Posterior cingulate gyrus (tissue), 11 donors: ENCODE measurements at regions not wholly inside any gene's neighbourhood (a gene's known extent, or its start where the extent isn't known, plus 50 kb on each side); places are given as distances from the start of the nearest gene placed in this dataset.

ENCODE experiments used
- DNase-seq, 10 donors: peaks; one replicate each; pipeline versions ENCODE4 v3.0.0 to v3.0.0-alpha.2; 2020 to 2021; ENCODE audit warnings: mixed read lengths in 3 of 10
- intact Hi-C: fragments of 100-400 bp; cut with DNase I; formaldehyde crosslinking; loops from one replicate; pipeline ENCODE4 v1.15.1; 2023

DNA sequence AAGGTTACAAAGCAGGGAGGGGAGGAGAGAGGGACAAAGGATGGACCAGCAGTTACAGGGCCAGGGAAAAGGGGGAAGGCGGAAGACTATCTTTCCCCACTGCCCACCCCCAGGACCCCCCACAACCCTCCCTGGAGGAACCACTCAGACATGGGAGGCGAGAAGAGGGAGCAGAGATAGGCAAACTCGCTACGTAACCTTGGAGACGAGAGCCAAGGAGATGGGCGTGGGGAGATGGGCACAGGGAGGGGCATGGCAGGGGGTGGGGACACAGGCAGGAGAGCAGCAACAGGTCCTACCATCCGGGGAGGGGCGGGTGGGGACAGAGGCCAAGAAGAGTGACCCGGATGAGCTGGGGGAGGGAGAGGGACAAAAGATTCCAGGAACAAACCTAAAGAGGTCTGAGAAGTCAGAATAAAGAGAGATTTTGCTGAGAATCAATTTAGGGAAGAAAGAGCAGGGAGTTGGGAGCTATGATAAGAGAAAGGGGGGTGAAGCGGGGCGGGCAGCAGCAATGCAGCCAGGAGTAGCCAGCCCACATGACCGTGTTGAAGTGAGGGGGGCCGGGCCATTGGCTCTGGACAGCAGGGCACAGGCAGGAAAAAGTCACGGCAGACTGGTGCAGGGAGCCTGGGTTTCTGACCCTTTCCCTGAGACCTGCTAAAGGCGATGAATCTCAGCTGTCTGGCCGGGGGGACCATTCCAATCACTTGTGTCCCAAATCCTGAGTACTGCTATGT lies 128.4 kb downstream of the BUD13 start:
- no peak for DNase-seq
- intact Hi-C loops, result no loop called here

- intact Hi-C loops, result no loop called here
- DNase-seq, result no peak
Measured at GRCh38 chr11:116643521-116643920, 129.3 kb downstream of the BUD13 start.

DNA sequence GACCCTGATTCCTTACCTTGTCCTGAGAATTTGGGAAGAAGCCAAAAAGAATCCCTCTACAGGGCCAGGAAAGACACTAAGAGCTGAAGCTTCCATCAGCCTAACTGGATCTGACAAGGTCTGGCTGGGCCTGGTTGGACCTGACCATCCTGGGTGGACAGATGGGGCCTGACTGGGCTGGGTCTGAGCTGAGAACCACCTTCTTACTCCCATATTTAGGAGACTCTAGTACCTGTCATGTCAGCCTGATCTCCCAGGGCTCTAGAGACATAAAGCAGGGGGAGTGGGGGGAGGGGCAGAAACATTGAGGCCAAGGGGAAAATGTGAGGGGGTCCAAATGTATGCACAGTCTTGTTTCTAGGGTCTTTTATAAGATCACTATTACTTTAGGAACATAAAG lies 129.9 kb downstream of the BUD13 start:
- intact Hi-C loops, result no loop called here
- DNase-seq, result no peak

GRCh38 chr11:116642481-116642880 lies 130.3 kb downstream of the BUD13 start:
- intact Hi-C loops, result no loop called here

GRCh38 chr11:116641561-116642045 lies 131.2 kb downstream of the BUD13 start:
- intact Hi-C loops, result no loop called here
- DNase-seq, result peak in 8 of 10 donors; percentile 20 to 90 (median 60)

More at GRCh38 chr11:116642481-116642880, 130.3 kb downstream of the BUD13 start:
- DNase-seq, result no peak

DNA sequence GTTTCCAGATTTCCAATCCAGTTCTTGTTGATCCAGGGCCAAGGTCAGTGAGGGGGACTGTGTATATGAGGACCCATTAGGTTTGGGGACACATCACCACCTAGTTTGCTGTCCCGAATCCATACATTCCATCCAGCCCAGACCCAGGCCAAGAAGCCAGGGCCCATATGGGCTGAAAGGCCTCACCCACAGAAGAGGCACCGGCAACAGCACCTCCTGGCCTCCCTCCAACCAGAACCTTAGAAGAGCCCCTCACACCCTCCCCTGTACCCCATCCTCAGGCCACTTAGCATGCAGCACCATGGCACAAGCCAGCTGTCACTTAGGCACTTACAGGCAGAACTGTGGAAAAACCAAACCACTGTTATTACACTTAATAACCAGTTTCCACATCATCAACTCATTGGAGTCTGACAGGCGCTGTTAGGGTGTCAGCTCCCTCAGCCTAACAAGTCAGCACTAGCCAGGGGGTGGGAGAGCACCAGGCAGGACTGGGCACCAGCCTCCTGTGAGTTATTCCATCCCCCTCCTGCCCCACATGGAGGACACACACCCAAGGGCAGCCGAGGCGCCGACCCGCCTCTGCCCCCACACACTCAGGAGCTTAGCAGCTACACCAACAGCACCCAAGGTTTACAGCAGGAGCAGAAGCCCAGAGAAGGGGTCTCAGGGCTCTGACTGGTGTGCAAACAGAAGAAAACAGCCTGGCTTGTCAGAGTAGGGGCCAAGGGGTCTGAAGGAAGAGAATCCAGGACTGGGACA lies 132.0 kb downstream of the BUD13 start:
- intact Hi-C loops, result no loop called here
- no peak for DNase-seq

- peak in 1 of 10 donors; percentile 51 for DNase-seq
- intact Hi-C loops, result no loop called here
Measured at GRCh38 chr11:116638463-116638862, 134.3 kb downstream of the BUD13 start.

GRCh38 chr11:116637766-116638165 lies 135.0 kb downstream of the BUD13 start:
- no peak for DNase-seq
- intact Hi-C loops, result no loop called here

DNA sequence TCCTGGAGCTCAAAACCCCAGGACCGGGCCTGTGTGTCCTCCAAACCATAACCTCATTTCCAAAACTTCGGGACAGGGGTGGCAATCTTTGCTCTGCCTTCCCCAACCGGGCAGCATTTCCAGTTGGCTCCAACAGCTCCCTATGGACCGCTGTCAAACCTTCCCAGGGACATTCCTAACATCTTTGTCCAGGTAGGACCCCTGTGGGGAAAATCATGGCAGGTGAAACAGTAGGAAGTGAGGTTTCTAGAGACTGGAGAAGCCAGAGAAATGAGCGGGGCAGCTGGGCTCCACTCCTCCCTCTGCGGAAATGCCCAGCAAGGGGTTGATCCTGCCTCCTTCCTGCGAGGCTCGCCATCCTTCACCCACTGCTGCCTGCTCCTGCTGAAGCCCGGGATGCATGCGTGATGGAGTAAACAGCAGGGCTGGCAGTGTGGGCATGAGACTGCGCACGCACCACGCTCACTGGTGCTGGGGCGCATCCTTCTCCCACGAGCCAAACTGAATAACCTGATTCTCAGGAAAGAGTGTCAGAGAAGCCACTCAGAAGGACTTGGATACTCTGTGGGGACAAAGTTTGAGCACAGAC lies 136.4 kb downstream of the BUD13 start:
- intact Hi-C loops, result no loop called here
- DNase-seq, result peak in 1 of 10 donors; percentile 49

GRCh38 chr11:116631201-116631600 lies 141.6 kb downstream of the BUD13 start:
- no peak for DNase-seq
- intact Hi-C loops, result no loop called here

GRCh38 chr11:116618461-116618860 lies 154.3 kb downstream of the BUD13 start:
- DNase-seq, result no peak
- intact Hi-C loops, result no loop called here

DNA sequence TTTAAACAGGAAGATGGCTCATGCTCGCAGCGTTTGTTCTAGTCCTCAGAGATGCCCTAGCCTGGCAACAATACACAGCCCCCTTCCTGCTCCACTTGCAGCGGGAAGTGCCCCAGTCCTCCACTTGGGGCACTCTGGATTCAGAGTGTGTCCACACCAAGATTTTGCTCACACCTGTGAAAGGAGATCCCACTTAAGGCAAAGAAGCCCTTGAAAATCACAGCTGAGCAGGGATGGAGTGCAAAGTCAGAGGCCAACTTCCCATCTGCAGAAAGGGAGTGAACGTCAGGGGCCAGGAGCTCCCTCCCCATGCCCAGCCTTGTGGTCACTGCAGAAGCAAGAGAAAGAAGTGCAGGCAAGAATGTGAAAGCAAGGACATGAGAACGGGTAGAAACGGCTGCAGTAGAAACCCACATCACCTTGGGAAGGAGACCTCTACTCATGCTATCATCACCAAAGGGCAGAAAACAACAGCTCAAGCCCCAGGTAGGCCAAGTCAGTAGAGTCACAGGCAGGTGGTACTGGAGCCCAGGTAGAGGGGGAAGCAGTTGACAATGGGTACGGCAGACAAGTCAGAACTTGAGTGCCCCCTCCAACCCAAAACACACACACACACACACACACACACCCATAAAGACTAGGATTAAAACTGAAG lies 157.4 kb downstream of the BUD13 start:
- no peak for DNase-seq
- intact Hi-C loops, result no loop called here

GRCh38 chr11:116614306-116615210 lies 158.2 kb downstream of the BUD13 start:
- intact Hi-C loops, result no loop called here
- DNase-seq, result no peak

GRCh38 chr11:116613206-116613875 lies 159.4 kb downstream of the BUD13 start:
- intact Hi-C loops, result no loop called here
- DNase-seq, result no peak

GRCh38 chr11:116611998-116612620 lies 160.7 kb downstream of the BUD13 start:
- intact Hi-C loops, result no loop called here
- DNase-seq, result no peak

GRCh38 chr11:116610190-116610589 lies 162.6 kb downstream of the BUD13 start:
- DNase-seq, result no peak
- intact Hi-C loops, result no loop called here

- DNase-seq, result no peak
- intact Hi-C loops, result no loop called here
Measured at GRCh38 chr11:116607027-116607426, 165.8 kb downstream of the BUD13 start.

GRCh38 chr11:116605543-116606459 lies 167.0 kb downstream of the BUD13 start:
- DNase-seq, result peak in 1 of 10 donors; percentile 17
- intact Hi-C loops, result no loop called here
